GM21423 (cell line): ENCODE measurements at regions not wholly inside any gene's neighbourhood (a gene's known extent, or its start where the extent isn't known, plus 50 kb on each side); places are given as distances from the start of the nearest gene placed in this dataset.
"Not testable (repeated sequence)": the region's sequence is repeated elsewhere in the genome, so short reads cannot be mapped to it uniquely, and the experiment has no call there.

ENCODE experiments used
- ATAC-seq: cut with Tn5 transposase; IDR thresholded peaks from one replicate; pipeline ENCODE4 v1.9.1; 2021; ENCODE audit warnings: mild to moderate bottlenecking, moderate library complexity; ENCODE audit not compliant: unreplicated experiment

DNA sequence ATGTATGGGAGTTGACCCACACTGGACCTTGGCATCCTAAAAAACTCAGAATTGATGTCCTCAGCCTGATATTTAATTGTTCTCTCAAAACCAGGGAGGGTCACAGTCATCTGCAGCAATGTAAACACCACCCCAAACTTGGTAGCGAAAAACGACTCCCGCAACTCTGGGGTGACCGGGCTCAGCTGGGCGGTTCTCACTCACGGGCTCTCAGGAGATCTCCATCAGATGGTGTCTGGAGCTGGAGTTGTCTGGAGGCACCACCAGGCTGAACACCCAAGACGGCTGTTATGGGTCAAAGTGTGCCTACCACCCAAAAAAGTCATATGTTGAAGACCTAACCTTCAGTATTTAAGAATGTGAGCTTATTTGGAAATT is 50.9 kb upstream of the NXT1 start:
- no peak for ATAC-seq

DNA sequence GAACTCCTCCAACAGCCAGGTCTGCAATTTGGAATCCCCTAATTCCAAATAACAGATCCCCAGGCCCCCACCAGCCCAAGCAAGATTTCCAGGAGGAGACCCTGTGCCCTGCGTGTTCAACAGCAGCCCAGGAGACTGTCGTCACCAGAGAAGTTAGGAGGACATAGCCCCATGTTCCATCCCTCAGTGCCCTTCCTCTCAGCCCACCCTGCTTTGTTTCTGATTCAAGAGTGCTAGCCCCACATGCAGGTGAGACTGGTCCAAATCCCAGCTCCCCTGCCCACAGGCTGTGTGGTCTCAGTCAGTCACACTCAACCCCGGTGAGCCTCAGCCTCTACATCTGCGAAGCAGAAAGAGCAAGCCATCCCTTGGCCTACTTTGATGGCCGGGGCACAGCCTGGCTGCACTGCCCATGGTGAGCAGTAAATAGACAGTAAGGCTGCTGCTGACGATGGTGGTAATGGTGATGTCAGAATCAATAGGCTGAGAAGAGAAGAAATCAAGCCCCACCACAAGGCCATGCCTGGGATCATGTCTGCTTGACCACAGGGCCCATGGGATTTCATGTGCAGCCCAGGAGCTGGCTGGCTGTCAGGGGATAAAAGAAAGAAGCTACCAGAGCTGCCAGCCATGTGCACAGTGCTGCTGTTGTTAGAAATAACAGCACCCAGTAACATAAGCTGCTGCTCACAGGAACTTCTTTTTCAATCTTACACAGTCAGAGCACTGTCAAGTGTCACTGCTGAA is 51.5 kb upstream of the NXT1 start:
- no peak for ATAC-seq

DNA sequence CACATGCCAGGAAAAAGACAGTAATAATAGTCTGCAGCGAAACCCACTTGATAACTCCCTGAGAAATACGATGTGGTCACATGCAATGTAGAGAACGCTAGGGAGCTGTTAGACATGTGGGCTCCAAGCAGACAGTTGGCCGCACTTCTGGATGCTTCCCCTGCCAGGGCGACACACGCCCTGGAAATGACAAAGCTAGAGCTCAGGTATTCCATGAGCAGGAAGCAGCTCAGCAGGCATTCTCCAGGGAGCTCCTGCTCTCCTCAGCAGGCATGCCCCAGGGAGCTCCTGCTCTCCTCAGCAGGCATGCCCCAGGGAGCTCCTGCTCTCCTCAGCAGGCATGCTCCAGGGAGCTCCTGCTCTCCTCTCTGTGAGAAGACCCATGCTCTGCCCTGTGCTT is 52.4 kb upstream of the NXT1 start:
- no peak for ATAC-seq

DNA sequence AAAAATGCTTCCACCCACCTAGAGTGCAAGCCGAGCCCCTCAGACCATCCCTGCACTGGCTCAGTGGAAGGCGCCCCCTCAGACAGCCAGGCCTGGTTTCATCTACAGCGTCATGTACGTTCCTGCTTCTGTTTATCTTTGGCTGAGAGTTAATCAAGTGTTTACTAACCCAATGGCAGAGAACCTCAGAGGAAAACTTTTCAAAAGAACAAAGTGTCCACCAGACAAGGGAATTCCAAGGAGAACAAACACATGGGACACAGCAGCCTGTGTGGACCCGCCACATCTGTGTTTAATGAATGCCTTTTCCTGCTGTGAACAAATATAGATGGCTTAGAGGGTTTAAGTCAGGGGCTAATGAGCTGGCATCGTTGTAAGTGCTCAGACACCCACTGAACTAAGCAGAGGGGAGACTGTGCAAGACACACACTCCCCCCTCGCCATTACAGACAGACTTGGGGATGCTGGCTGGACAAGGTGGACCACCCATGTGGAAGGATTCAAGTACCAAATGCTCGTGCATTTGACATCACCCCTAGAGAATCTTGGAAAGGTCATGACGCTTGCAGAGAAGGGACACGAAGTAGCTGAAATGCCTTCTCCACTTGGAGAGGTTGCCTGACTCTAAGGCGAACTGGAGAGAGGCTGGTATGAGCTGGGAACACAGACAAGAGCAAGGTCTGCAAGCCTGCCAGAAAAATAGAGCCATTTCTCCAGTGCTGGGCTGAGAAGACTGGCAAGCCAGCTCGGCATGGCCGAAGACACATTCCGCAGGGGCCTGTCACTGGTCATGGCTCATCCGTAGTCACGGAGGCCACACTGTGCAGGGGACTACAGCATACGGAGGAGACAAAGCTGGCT is 53.5 kb upstream of the NXT1 start:
- ATAC-seq = no peak

DNA sequence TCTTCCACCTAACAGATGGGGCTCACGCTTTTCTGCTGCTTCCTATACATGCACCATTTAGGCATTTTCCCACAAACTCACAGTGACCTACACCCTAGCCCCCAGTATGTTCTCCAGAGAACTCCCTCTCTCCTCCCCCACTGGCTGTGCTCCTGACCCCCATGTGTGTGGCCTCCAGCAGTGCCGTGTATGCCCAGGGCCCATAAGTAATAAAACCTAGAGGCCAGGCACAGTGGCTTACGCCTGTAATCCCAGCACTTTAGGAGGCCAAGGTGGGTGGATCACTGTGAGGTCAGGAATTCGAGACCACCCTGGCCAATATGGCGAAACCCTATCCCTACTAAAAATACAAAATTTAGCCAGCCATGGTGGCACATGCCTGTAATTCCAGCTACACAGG is 54.7 kb upstream of the NXT1 start:
- no peak for ATAC-seq

DNA sequence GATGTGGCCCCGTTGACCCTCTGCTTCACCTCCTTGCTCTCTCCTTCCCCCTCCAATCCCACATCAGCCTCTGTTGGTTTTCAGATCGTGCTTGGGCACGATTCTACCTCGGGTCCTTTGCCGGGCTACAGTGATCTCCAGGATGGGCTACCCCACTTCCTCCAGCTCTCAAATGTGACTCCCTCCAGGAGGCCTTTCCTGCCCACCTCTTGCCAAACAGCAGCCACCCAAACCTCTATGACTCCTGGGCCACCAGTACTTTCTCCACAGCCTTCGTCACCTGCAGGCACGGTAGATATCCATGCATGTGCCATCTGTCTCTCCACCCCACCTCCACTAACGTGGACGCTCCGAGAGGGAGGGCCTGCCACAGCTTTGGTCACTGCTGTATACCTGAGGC is 55.9 kb upstream of the NXT1 start:
- no peak for ATAC-seq

DNA sequence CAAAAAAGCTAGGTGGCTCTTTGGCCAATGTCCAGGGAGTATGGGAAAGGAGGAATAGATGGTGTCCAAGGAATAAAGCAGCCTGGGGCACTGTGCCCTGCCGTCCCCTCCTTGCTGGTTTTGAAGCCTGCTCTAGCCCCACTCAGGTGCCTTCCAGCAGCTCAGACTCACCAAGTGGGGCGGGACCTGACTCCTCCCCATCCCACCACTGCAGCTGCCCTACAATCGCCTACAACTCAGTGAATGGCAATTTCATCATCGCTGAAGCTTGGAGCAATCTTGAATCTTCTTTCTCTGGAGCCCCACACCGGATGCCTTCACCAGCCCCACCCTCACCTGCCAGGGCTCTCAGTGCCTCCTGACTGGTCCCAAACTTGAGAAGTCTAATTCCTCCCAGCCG is 56.4 kb upstream of the NXT1 start:
- no peak for ATAC-seq

DNA sequence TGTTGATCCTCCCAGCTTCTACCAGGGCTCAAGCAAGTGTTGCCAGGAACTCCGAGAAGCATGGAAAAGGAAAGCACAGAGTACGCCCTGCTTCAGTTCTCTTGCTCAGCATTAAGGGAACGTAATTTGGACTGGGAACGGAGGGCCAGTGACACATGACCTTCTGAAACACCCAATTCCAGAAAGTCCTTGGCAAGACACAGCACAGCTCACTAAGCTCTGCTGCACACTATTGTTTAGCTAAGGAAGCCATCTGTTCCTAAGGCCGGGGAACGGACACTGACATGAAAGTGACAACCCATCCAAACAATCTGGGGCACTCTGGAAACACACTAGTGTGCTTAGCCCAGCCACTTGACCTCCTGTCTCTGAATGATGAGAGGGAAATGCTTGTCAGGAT is 56.9 kb upstream of the NXT1 start:
- ATAC-seq = no peak

DNA sequence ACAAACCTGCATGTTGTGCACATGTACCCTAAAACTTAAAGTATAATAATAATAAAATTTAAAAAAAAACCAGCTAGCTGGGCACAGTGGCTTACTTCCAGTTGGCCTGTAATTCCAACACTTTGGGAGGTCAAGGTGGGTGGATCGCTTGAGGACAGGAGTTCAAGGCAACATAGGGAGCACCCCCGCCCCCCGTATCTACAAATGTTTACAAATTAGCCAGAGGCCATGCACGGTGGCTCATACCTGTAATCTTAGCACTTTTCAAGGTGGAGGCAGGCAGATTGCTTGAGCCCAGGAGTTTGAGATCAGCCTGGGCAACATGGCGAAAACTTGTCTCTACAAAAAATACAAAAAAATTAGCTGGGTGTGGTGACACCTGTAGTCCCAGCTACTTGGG is 58.3 kb upstream of the NXT1 start:
- not testable (repeated sequence) for ATAC-seq

DNA sequence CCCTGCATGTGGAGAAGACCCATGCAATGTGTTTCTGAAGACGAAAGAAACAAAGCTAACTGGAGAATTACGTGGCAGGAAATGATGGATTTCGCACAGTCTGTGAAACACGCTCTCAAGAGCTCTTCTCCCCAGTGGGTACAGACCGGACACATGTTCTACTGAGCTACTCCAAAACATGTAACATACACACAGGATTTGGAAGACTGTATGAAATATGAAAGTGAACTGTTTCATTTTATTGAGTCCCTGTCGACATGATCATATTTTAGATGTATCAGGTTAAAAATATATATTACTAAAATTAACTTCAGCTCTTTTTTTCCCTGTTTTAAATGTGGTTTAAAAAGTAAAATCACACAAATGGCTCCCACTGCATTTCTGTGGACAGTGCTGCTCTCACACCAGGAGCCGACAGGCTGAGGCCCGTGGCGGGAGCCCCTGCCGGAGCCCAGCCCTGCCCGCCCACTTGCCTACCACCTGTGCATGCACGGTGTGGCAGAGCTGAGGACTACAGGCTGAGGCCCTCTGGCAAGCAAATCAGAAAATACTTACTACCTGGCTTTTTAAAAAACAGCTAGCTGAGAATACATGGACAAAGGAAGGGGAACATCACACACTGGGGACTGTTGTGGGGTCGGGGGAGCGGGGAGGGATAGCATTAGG is 58.9 kb upstream of the NXT1 start:
- no peak for ATAC-seq

DNA sequence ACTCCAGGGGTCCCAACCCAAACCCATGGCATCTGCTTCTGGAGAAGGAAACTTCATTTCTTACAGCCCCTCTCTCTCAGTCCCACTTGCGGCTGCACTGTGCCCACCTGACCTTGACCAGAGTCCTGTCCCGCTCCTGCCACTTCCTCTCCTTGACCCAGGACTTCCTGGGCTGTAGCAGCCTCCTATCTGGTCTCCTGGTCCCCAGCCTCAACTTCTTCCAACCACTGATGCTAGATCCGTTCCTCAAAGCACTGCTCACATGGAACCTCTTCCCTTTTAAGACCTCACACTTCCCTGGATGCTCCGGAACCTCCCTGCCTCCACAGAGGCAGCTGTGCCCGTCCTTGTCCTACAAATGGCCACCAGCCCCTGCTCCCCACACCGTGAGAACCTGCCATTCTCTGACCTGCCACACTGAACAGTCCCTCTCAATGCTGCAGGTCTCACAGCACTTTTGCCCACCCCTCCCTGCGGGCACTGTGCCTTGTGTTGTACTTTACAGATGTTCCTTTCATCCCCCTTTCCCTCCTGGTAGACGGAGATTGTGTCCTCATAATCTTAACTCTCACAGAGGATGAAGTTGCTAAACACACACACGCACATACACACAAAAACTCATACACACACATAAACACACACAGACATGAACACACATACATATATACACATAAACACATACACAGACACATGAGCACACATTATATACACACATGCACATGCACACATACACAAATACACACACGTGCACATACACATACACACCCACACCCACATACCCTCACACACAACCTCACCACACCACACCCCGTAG is 59.6 kb upstream of the NXT1 start:
- no peak for ATAC-seq

DNA sequence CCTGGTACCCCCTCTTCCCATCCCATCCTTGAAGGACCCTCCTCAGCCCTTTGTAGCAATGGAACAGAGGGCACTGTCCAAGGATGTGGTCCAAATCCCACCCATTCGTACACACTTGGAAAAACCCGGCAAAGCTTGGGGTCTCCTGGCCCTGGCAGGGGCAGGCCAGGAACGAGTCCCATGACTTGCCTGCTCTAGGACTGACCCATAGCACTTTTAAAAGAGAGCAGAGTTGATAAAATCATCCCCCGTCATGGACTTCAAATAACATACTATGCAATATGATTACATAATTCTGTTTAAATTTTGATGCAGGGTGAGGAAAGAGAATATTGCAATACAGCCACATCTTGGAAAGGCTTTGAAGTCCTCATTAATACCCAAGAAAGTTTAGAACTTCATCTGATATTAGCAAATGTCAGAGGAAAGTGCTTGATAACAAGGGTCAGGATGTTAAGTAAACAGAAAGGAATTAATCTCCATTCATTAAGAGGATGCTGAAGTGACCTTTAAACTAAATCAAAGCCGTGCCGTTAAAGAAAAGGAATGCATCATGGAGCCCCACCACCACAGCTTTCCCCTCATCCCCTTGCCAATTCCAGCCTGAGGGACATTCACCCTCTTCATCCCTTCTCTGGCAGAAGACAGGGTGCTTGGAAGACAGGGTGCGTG is 60.7 kb upstream of the NXT1 start:
- ATAC-seq = no peak

DNA sequence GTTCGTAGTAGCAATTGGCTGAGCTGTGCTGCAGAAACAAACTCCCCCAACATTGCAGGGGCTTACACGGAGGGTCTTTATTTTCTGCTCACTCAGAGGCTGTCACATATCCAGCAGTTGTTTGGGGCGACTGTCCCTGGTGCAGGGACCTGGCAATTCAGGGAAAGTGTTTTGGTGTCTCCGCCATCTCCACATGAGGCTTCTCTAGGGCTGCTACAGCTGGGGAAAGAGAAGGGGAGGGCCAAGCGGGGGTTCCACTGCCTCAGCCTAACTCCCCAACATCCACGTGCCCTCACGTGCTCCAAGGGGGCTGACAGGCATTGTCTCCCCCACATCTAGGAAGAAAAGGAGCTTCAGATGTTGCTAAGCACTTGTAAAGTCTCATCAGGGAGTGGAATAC is 61.3 kb upstream of the NXT1 start:
- ATAC-seq = no peak

DNA sequence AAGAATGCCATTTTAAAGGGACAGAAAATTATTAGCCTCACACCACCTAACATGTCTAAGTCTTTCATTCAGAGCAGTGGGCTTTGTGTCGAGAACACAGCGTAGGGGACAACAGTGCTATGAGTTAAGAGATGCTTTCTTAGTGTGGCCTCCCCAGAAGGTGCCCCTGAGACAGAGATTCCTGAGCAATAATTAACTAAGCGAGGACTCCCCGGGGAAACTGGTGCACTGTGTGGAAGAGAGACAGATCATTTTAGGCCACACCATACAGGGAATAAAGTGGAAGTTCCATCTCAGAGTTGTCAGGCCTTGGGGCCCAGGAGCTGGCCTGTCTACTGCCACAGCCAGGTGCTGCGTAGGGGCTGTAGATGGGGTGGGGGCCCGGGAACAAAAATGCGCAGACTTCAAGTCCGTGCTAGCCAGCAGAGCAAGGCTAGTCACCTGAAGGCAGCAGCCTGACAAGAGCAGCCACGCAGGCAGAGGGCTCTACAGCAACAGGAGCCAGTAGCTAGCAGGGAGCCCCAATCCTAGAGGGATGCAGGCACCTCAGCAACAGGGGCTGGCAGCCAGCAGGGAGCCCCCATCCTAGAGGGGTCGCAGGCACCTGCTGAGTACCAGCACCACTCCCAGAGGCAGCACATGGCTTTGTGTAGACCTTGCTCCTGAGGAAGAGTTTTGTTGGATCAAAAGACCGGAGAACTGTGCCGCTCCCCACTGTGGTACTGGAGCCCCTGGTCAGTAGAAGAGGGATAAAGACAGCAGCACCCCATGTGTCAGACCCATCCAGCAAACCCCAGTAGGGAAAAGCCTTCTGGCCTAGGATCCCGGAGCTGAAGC is 63.0 kb upstream of the NXT1 start:
- no peak for ATAC-seq

DNA sequence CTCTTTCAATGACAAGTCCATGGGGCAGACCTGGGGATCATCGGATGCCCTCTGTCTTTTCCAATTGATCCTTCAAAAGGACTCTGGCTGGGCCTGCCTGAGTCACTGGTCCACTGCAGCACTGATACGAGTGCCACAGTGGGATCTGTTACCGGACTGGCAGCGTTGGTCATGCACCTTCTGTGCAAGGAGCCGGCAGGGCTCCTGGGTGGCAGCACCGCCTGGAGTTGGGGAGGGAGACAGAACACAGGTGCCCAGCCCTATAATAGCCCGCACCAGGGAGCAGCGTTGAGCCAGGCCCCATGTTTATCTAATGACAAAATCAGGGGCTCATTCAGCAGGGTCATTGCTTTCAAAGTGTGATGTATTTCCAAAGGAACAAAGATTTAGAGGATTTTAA is 64.2 kb upstream of the NXT1 start:
- ATAC-seq = no peak

DNA sequence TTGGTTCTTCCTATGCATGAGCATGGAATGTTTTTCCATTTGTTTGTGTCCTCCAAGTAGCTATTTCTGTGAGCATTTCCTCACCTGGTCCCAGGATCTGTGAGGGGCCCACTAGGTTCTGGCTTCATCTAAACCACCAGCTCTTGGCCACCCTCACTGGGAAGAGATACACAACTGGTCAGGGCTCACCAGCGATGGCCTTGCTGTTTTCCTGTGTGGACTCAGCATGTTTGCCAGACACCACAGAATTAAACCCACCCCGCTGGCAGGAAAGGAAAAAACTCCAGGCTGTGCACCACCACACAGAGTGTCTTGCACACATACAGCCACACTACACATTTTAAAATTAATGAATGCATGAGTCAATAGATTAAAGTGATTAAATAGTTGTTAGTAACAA is 65.1 kb upstream of the NXT1 start:
- no peak for ATAC-seq

DNA sequence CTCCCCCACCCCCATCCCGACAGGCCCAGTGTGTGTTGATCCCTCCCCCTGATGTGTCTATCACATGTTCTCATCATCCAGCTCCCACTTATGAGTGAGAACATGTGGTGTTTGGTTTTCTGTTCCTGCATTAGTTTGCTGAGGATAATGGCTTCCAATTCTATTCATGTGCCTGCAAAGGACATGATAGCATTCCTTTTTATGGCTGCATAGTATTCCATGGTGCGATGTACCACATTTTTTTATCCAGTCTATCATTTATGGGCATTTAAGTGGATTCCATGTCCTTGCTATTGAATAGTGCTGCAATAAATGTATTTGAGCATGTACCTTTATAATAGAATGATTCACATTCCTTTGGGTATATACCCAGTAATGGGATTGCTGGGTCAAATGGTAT is 66.6 kb upstream of the NXT1 start:
- no peak for ATAC-seq

DNA sequence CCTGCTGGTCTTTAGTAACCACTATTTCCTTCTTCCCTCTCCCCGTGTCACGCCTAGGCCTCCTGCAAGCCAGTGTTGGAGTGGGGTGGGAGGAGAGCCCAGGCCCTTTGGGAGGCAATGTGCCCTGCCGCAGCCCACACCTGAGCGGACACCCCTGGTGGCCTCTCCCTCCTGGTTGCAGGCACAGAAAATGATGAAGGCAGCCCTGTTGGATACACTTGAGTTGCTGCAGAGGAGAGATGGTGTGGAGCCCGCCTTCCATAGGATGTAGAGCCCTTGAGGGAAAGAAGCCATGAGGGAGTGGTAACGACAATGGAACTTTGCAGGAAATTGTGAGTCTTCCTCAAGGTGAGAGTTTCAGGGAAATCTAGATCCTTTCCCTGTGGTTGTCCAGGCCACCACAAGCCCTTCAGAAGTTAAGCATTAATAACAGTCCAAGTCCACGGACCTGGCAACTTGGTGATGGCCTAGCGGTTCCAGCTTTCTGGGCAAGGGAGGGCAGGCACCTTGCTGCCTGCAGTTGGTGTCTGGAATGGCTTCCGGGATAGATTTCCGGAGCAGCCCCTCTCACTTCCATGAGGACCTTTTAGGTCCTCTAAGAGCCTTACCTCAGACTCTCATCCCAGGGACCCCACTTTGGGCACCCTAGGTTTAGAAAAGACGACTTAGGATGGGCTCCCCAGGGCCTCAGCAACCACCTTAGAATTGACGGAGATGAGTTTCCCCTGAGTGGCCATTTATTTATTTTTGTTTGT is 67.3 kb upstream of the NXT1 start:
- no peak for ATAC-seq

DNA sequence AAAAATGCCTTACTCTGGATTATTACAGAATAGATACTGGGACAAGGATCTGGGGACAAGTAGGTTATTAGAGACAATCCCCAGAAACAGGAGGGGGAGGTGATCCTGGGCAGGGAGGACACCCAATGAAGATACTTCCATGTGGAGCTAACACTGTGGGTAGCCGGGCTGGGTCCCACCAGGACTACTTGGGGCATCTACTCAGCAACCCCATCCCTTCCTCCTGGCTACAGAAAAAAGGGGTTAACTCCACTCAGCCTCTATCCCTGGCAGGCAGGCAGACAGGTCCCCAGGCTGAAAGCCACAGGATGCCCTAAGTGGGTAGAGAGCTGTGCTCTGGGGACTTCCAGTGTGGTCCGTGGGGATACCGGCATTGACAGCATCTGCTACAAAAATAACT is 68.0 kb upstream of the NXT1 start:
- ATAC-seq = no peak
